ENCODE measurements at regions not wholly inside any gene's neighbourhood (a gene's known extent, or its start where the extent isn't known, plus 50 kb on each side); places are given as distances from the start of the nearest gene placed in this dataset.

- no TSS peak for BruUV-seq (replicated peaks)
- intact Hi-C loops (cut with micrococcal nuclease; ENCODE audit: unreplicated experiment), result no loop called here
- H3K27ac ChIP-seq (ENCODE audit: low read depth, low read length, poor library complexity, severe bottlenecking), result no peak overlapping the region
- H3K9me3 ChIP-seq (ENCODE audit: low read length), result no peaks in the 10 kb centered on the region
- no peak overlapping the region for H2AFZ ChIP-seq (ENCODE audit: low read length)
- no peak overlapping the region for H3K4me3 ChIP-seq (ENCODE audit: low read depth, low read length, poor library complexity, severe bottlenecking)
- POLR2A ChIA-PET, result no interaction called here
- DNase-seq (ENCODE audit: low spot score), result no peak
- CTCF ChIA-PET (ENCODE audit: unreplicated experiment), result no interaction called here
- no peaks in the 10 kb centered on the region for H3K4me1 ChIP-seq (ENCODE audit: insufficient read depth, low read length, poor library complexity, severe bottlenecking)
- H3K36me3 ChIP-seq (ENCODE audit: insufficient read depth, low read length), result no peaks in the 10 kb centered on the region
- no peaks in the 10 kb centered on the region for H4K20me1 ChIP-seq (ENCODE audit: insufficient read depth, low read length)
- no peak overlapping the region for H3K4me2 ChIP-seq (ENCODE audit: low read length)
- TF ChIP-seq EZH2phosphoT487 (IDR thresholded peaks at IDR 0.05; ENCODE audit: borderline replicate concordance, low read depth, low read length), result no peak
- TF ChIP-seq CTCF (conservative IDR thresholded peaks at IDR 0.05; ENCODE audit: low read length), result no peak
- no peaks in the 10 kb centered on the region for H3K79me2 ChIP-seq (ENCODE audit: insufficient read depth, low read depth, low read length)
- no peaks in the 10 kb centered on the region for H3K9me2 ChIP-seq (ENCODE audit: insufficient read depth, low read length)
Measured at GRCh38 chr11:39435641-39436040, 2023.8 kb downstream of the LRRC4C start.

GRCh38 chr11:39434466-39434865, 2025.0 kb downstream of the LRRC4C start:
- CTCF ChIA-PET (ENCODE audit: unreplicated experiment), result no interaction called here
- H3K9me3 ChIP-seq (ENCODE audit: low read length), result no peaks in the 10 kb centered on the region
- H3K79me2 ChIP-seq (ENCODE audit: insufficient read depth, low read depth, low read length), result no peaks in the 10 kb centered on the region
- TF ChIP-seq CTCF (conservative IDR thresholded peaks at IDR 0.05; ENCODE audit: low read length) (no peak), EZH2phosphoT487 (IDR thresholded peaks at IDR 0.05; ENCODE audit: borderline replicate concordance, low read depth, low read length) (no peak)
- POLR2A ChIA-PET, result no interaction called here
- no peaks in the 10 kb centered on the region for H3K9me2 ChIP-seq (ENCODE audit: insufficient read depth, low read length)
- intact Hi-C loops (cut with micrococcal nuclease; ENCODE audit: unreplicated experiment), result no loop called here
- H3K27ac ChIP-seq (ENCODE audit: low read depth, low read length, poor library complexity, severe bottlenecking), result no peak overlapping the region
- DNase-seq (ENCODE audit: low spot score), result no peak
- no peak overlapping the region for H2AFZ ChIP-seq (ENCODE audit: low read length)
- no peak overlapping the region for H3K4me2 ChIP-seq (ENCODE audit: low read length)
- no peaks in the 10 kb centered on the region for H3K36me3 ChIP-seq (ENCODE audit: insufficient read depth, low read length)
- H3K4me3 ChIP-seq (ENCODE audit: low read depth, low read length, poor library complexity, severe bottlenecking), result no peak overlapping the region
- no peaks in the 10 kb centered on the region for H3K4me1 ChIP-seq (ENCODE audit: insufficient read depth, low read length, poor library complexity, severe bottlenecking)
- no TSS peak for BruUV-seq (replicated peaks)
- H4K20me1 ChIP-seq (ENCODE audit: insufficient read depth, low read length), result no peaks in the 10 kb centered on the region

GRCh38 chr11:39432929-39433328, 2026.5 kb downstream of the LRRC4C start:
- Histone ChIP-seq H3K36me3 (ENCODE audit: insufficient read depth, low read length) (no peaks in the 10 kb centered on the region), H3K4me3 (ENCODE audit: low read depth, low read length, poor library complexity, severe bottlenecking) (no peak overlapping the region), H3K4me2 (ENCODE audit: low read length) (no peak overlapping the region), H4K20me1 (ENCODE audit: insufficient read depth, low read length) (no peaks in the 10 kb centered on the region), H3K27ac (ENCODE audit: low read depth, low read length, poor library complexity, severe bottlenecking) (no peak overlapping the region), H2AFZ (ENCODE audit: low read length) (no peak overlapping the region), H3K79me2 (ENCODE audit: insufficient read depth, low read depth, low read length) (no peaks in the 10 kb centered on the region), H3K9me2 (ENCODE audit: insufficient read depth, low read length) (no peaks in the 10 kb centered on the region), H3K4me1 (ENCODE audit: insufficient read depth, low read length, poor library complexity, severe bottlenecking) (no peaks in the 10 kb centered on the region), H3K9me3 (ENCODE audit: low read length) (no peaks in the 10 kb centered on the region)
- no peak for DNase-seq (ENCODE audit: low spot score)
- TF ChIP-seq EZH2phosphoT487 (IDR thresholded peaks at IDR 0.05; ENCODE audit: borderline replicate concordance, low read depth, low read length) (no peak), CTCF (conservative IDR thresholded peaks at IDR 0.05; ENCODE audit: low read length) (no peak)
- BruUV-seq (replicated peaks), result no TSS peak
- POLR2A ChIA-PET, result interaction anchor here (0.6 to 0.7 kb wide), 4 partner anchors 143 to 861 kb away, joined by 3 to 4 read pairs (median 3); no protein-coding TSS in a partner anchor
- intact Hi-C loops (cut with micrococcal nuclease; ENCODE audit: unreplicated experiment), result no loop called here
- CTCF ChIA-PET (ENCODE audit: unreplicated experiment), result no interaction called here

Data from OCI-LY7 (cell line).